Stimulated activated naive CD8-positive, alpha-beta T cell treated with anti-CD3 and anti-CD28 coated beads, Interleukin-15, amount 100 ng/mL, for 72 hours (primary cell): ENCODE measurements at regions not wholly inside any gene's neighbourhood (a gene's known extent, or its start where the extent isn't known, plus 50 kb on each side); places are given as distances from the start of the nearest gene placed in this dataset.

Source experiments
- ATAC-seq: fragments of 150-1000 bp; cut with Tn5 transposase; 2 replicates; pipeline ENCODE4 v1.10.0; 2021; ENCODE audit warnings: mild to moderate bottlenecking, moderate library complexity
- DNase-seq, 2 donors: peaks; one replicate each; pipeline ENCODE4 v3.0.0; 2021 to 2022
- H3K27ac Mint-ChIP-seq, 2 donors: one replicate each; pipeline ENCODE4 v1.8.0; 2022; ENCODE audit warnings: mild to moderate bottlenecking in 2 of 2, mixed read lengths in 2 of 2, moderate library complexity in 2 of 2
- H3K27me3 Mint-ChIP-seq: one replicate; pipeline ENCODE4 v1.8.0; 2022; ENCODE audit warnings: mixed read lengths
- H3K4me1 Mint-ChIP-seq: one replicate; pipeline ENCODE4 v1.8.0; 2022; ENCODE audit warnings: mild to moderate bottlenecking, mixed read lengths
- H3K4me3 Mint-ChIP-seq, 2 donors: one replicate each; pipeline ENCODE4 v1.8.0; 2022; ENCODE audit warnings: mild to moderate bottlenecking in 2 of 2, mixed read lengths in 2 of 2, moderate library complexity in 1 of 2
- H3K9me3 Mint-ChIP-seq, 2 donors: one replicate each; pipeline ENCODE4 v1.8.0; 2022; ENCODE audit warnings: mixed read lengths in 2 of 2

DNA sequence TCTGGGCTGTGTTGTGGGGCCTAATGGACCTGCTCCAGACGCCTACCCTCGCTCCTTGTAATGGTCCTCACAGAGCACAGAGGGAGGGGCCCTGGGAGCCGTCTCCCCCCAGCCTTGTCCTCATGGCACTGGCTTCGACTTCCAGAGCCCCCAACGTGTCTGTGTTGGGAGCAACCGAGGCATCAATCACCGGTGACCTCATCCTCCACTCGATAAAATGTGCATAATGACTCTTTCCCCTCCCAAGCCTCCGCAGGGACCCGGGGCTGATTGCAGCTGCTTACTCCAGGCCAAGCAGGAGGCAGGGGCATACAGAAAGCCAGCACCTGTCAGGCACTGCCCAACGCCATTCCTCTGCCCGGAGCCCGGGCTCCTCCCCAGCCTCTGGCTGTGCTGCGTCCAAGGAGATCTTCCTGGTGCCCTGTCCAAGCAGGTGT lies 271.7 kb downstream of the NDUFA10 start:
- Mint-ChIP-seq H3K27me3 (no peaks in the 10 kb centered on the region), H3K4me3 (no peak overlapping the region), H3K27ac (peak overlapping the region in 1 of 2 donors; percentile 29), H3K4me1 (peaks cover 24% of the 10 kb centered on the region), H3K9me3 (no peaks in the 10 kb centered on the region)
- no peak for ATAC-seq
- no peak for DNase-seq

DNA sequence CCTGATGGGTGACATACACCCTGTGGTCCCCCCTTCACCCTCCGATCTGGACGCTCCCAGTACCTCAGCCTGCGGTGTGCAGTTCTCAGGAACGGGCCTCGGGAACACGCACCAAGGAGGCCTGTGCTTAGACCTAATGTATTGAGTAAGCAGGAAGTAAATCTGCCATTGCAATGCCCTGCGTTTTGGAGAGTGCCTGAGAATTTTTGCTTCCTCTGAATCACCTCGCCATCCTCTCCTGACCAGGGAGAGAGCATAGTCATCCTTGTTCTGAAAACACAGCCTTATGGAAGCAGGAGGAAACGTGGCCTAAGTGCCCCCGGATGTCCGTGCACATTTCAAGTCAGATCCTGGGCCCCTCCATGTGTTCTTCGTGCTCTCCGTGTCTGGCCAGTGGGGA lies 272.2 kb downstream of the NDUFA10 start:
- no peak overlapping the region for H3K27ac Mint-ChIP-seq
- no peak for DNase-seq
- H3K4me3 Mint-ChIP-seq: no peak overlapping the region
- peaks cover 24% of the 10 kb centered on the region for H3K4me1 Mint-ChIP-seq
- H3K9me3 Mint-ChIP-seq: no peaks in the 10 kb centered on the region
- H3K27me3 Mint-ChIP-seq: no peaks in the 10 kb centered on the region
- no peak for ATAC-seq

DNA sequence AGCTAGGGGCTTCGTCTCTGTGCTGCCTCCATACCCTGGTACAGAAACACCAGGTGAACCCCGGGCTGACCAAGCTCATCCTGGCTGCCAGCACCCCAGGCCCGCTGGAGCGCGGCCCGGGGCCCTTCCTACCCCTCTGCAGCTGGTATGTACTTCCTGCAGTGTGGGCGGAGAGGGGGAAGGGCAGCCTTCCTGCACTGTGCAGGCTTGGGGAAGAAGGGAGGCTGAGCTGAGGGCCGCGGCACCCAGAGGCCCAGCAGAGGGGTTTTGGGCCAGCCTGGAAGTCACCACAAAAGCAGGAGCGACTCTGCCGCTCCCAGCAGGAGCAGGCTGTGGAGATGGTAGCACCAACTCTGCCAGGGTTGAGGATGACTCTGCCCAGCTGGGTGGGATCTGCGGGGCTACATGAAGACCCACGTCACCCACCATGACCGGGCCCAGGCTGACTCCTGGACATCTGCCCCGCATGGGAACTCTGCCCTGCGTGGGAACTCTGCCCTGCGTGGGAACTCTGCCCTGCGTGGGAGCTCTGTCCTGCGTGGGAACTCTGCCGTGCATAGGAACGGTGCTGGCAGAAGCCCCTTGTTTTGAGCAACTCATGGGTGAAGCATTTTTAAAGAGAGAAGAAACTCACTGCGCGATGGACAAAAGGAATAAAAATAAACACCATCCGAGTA lies 273.3 kb downstream of the NDUFA10 start:
- H3K27me3 Mint-ChIP-seq: no peaks in the 10 kb centered on the region
- peaks cover 22% of the 10 kb centered on the region for H3K4me1 Mint-ChIP-seq

DNA sequence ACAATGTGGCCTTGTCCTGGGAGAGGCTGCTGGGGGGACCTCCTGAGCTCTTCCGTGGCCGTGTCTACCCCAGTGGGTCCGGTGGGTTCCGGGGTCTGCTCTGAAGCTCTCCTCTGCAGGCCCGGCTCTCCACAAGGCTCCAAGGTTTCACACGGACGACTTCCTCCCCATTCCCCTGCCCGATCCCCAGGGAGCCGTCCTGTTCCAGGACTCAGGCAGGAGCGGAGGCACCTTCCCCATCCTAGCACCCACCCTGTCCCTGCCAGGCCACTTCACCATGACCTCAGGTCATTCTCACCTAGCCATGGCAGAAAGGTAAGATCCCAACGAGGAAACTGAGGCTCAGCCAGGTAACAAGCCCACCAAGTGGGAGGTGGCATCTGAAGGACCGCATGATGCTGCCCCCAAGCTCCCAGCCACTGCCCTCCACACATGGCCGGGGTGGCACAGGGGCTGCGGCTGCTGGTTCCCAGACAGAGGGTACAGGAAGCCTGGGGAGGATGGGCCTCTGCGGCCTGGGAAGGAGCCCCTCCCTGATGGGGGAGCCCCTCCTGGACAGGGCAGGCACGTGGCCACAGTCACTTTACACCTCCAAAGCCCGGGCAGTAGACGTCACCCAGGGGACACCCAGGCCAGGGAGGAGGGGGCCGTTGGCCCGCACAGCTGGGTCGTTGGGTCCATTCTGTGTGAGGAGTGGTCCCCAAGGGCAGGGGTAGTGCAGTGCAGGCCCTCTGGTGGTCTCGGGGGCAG lies 274.0 kb downstream of the NDUFA10 start:
- H3K27ac Mint-ChIP-seq: peak overlapping the region; percentile 78 to 90
- no peaks in the 10 kb centered on the region for H3K9me3 Mint-ChIP-seq
- peak overlapping the region in 1 of 2 donors; percentile 59 for H3K4me3 Mint-ChIP-seq
- DNase-seq (peak in 1 of 2 donors; percentile 23), ATAC-seq (peak; percentile 48)
- H3K4me1 Mint-ChIP-seq: peaks cover 19% of the 10 kb centered on the region
- H3K27me3 Mint-ChIP-seq: no peaks in the 10 kb centered on the region

More for the DNA sequence above, 273.3 kb downstream of the NDUFA10 start:
- Mint-ChIP-seq H3K9me3 (no peaks in the 10 kb centered on the region), H3K27ac (peak overlapping the region; percentile 78 to 90), H3K4me3 (peak overlapping the region in 1 of 2 donors; percentile 59)
- peak; percentile 85 for ATAC-seq
- DNase-seq: peak in 1 of 2 donors; percentile 38

DNA sequence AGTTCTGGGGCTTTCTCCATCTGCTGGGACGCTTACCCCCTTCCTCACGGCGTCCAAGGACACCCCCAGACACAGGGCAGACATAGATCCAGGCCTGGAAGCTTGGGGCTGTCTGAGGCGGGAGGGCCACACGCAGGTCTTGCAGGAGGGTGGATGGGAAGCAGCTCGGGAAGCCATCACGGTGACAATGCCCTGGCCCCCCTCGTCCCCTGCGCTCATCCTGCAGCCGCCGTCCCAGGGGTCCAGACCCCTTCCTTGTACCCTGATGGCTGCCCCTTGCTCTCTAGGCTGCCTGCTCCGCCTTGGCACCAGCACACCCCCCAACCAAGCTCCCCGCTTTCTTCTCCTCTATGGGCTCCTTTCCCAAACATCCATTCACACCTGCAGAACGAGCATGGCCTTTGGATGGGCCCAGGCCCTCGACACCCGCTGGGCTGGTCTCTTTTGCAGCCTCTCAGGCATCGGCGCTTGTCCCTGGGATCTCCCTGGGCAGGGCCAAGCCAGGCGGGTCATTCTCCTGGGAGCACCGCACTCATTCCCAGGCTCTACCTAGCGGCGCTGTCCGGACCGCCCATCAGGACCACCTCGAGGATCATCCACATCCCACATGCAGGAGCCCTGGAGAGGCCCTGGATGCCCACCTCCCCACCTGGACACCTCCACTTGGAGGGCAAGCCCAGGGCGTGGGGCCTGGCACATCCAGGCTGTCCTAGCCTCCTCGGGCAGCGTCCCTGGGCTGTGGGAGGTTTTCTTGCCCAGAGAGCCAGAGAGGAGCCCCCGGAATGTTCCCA lies 274.9 kb downstream of the NDUFA10 start:
- no peak overlapping the region for H3K4me3 Mint-ChIP-seq
- H3K27ac Mint-ChIP-seq: no peak overlapping the region
- ATAC-seq (no peak), DNase-seq (no peak)
- H3K27me3 Mint-ChIP-seq: no peaks in the 10 kb centered on the region
- peaks cover 19% of the 10 kb centered on the region for H3K4me1 Mint-ChIP-seq
- no peaks in the 10 kb centered on the region for H3K9me3 Mint-ChIP-seq

DNA sequence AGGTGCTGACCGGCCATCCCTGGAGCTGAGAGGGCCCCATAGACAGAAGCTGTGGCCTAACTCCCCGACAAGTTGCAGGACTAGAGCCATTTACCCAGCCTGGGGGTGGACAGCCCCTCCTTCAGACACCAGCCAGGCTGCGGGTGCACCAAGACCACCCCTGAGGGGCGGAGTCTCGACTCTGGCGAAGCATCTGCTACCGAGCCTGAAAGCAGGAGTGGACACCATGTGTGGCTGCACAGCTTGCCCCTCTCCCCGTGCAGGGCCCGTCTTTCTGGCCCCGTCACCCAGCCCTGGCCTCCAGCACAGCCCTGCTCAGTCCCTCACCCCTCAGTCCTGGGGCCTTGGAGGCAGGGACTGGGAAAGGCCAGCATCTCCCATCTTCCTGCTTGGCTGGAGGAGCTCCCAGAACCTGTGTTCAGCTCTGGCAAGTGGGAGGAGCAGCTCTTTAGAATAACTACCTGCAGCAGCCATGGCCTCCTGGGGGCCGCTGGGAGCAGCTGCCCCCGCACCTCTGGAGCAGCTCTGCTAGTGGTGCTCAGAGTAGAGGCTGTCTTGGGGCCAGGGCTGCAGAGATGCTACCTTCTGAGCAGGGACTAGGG lies 275.8 kb downstream of the NDUFA10 start:
- ATAC-seq (no peak), DNase-seq (no peak)
- Mint-ChIP-seq H3K4me1 (peaks cover 19% of the 10 kb centered on the region), H3K27ac (no peak overlapping the region), H3K4me3 (no peak overlapping the region), H3K9me3 (no peaks in the 10 kb centered on the region), H3K27me3 (no peaks in the 10 kb centered on the region)

DNA sequence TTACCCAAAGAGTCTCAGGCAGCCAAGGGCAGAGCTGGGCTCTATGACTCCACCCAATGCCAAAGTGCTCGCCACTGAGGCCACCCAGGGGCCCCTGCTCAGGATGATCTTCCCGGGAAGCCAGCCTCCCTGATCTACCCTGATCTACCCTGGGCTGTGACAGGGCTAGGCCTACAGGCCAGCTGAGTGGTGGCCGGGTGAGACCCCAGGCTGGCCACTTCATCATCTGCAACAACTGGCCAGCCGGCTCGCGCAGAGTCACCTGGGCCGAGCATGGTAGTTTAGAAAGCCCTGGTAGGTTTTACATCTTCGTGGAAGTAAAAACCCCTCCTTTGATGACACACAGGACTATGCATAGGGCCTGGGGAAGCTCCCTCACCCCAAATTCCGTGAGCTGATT lies 276.3 kb downstream of the NDUFA10 start:
- no peak overlapping the region for H3K27ac Mint-ChIP-seq
- peaks cover 19% of the 10 kb centered on the region for H3K4me1 Mint-ChIP-seq
- H3K9me3 Mint-ChIP-seq: no peaks in the 10 kb centered on the region
- H3K27me3 Mint-ChIP-seq: no peaks in the 10 kb centered on the region
- ATAC-seq (no peak), DNase-seq (no peak)
- no peak overlapping the region for H3K4me3 Mint-ChIP-seq

DNA sequence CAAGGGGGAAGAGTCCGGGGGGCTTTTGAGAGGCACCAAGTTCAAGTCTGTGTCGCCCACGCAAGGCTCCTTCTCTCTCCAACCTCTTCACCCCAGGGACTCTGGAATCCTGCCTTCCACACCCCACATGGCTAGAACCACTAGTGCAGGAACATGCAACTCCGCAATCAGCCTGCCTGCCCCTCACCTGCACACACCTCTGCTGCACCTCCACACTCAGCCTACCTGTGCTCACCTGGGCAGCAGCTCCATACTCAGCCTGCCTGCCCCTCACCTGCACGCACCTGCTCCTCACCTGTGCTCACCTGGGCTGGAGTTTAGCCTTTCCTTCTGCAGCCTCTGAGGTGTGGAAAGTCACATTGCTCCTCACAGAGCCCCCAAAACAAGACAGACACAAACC lies 277.4 kb downstream of the NDUFA10 start:
- H3K4me3 Mint-ChIP-seq: no peak overlapping the region
- ATAC-seq (no peak), DNase-seq (no peak)
- H3K27ac Mint-ChIP-seq: no peak overlapping the region
- H3K9me3 Mint-ChIP-seq: no peaks in the 10 kb centered on the region
- no peaks in the 10 kb centered on the region for H3K27me3 Mint-ChIP-seq
- peaks cover 19% of the 10 kb centered on the region for H3K4me1 Mint-ChIP-seq

DNA sequence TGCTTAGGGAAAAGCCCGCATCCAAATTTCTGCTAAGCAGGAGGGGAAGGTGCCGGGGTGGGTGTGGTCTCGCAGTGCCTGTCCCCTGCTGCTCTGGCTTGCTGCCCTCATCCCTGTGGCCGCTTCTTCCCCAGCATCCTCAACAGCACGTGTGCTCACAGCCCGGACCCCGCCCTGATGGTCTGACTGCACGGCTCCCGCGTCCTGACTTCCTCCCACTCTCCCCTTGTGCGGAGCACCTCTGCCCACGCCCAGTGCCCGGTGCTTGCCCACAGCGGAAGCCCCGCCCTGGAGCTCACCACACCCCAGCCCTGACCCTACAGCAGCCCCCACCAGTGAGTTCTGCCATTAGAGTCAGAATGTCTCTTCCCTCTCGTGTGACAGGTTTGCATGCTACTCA lies 277.9 kb downstream of the NDUFA10 start:
- Mint-ChIP-seq H3K4me3 (peak overlapping the region in 1 of 2 donors; percentile 13), H3K27ac (no peak overlapping the region), H3K9me3 (no peaks in the 10 kb centered on the region), H3K27me3 (no peaks in the 10 kb centered on the region), H3K4me1 (peaks cover 19% of the 10 kb centered on the region)
- ATAC-seq: no peak
- DNase-seq: no peak

DNA sequence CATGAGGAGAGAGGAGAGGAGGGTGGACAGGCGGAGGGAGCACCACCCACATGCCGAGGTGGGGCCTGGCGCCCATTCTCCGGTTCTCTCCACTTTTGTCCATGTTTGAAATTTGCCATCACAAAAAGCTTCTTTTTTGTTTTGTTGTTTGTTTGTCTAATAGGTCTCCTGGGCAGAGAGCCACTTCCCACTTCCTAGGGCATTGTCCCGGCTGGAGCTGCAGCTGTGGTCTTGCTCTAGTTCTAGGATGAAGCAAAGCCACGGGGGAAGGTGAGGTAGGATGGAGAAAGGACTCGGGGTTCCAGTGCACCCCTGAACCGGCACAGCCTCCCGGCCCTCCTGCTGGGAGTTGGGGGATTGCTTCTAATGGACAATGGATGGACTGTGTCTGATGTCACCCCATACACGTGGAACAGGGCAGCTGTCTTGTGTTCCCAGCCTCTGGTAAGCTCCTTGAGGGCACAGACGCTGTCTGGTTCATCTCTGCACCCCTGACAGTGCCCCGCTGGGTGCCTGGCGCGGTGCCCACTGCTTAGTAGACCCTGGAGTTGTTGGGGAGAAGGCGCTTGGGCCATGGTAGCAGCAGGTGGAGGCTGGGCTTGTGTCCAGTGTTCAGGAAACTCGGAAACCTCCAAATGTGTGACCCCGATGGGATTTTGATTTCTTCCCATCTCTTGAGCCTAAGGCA lies 278.4 kb downstream of the NDUFA10 start:
- no peaks in the 10 kb centered on the region for H3K27me3 Mint-ChIP-seq
- no peak for ATAC-seq
- H3K4me1 Mint-ChIP-seq: peaks cover 13% of the 10 kb centered on the region

DNA sequence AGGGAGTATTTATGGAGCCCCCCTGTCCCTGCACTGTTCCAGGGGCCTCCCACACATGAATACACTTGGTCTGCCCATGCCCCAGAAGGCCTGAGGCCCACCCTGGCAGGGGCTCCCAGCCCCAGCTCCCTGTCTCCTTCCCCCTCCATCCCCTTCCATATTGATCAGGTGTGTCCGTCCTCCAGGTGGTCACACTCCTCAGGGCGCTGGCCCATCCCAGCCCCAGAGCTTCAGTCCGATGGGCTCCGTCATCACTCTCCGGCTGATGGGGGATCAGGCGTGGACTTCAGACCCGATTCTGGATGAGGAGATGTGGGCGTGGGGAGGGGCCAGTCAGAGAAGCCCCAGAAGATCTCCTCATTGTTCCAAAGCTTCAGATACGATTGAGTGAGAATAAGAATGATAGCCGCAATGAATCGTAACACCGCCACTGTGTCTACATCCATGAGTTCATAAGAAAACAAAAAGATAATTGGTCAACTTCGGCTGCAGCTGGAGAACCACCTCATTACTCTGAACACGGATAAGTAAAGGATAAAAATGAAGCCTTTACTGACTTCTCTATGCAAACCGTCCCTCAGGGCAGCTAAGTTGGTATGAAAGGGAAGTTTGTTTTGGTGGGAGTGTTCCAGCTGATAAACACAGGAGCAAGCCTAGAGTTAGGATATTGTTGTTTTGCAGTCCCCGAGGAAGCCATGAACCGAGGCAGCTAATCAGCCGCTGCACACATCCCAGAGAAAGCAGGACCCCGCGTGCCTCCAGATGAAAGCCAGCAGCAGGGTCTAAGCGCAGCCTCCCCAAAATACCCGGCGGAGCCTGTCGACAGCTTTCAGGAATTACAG lies 279.5 kb downstream of the NDUFA10 start:
- DNase-seq (no peak), ATAC-seq (no peak)
- no peak overlapping the region for H3K27ac Mint-ChIP-seq
- H3K27me3 Mint-ChIP-seq: no peaks in the 10 kb centered on the region
- no peaks in the 10 kb centered on the region for H3K9me3 Mint-ChIP-seq
- H3K4me3 Mint-ChIP-seq: no peak overlapping the region
- H3K4me1 Mint-ChIP-seq: peaks cover 7% of the 10 kb centered on the region

More for the DNA sequence above, 278.4 kb downstream of the NDUFA10 start:
- H3K4me3 Mint-ChIP-seq: no peak overlapping the region
- DNase-seq: no peak
- H3K9me3 Mint-ChIP-seq: no peaks in the 10 kb centered on the region
- no peak overlapping the region for H3K27ac Mint-ChIP-seq

DNA sequence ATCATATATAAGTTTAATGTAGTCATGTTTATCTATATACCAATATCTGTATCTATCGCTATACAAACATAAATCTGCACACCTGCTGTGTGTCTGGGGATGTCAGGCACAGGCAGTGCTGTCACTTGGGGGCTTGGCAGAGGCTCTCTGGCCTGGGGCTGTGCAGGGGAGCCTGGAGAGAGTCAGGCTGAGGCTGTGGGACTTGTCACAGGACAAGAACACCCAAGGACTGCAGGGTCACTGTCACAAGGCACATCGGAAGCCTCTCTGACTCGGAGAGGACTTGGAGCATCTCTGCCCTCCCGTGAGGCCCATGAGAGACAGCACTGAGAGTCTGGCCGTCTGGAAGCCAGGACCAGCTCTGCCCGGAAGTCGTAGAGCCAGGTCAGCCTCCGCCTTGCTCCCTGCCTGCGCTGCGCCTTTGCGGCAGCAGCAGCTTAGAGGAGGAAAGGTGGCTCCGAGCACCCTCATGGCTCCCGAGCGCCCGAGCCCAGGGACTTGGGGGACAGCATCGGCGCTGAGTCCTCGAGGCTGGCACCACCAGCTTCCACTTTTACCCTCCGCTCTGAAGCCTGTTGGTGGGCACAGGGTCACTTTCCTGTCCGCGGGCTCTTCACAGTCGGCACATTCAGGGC lies 280.3 kb downstream of the NDUFA10 start:
- no peak for DNase-seq
- no peaks in the 10 kb centered on the region for H3K9me3 Mint-ChIP-seq
- H3K4me1 Mint-ChIP-seq: peaks cover 7% of the 10 kb centered on the region
- no peak overlapping the region for H3K4me3 Mint-ChIP-seq
- no peaks in the 10 kb centered on the region for H3K27me3 Mint-ChIP-seq
- no peak overlapping the region for H3K27ac Mint-ChIP-seq
- no peak for ATAC-seq

DNA sequence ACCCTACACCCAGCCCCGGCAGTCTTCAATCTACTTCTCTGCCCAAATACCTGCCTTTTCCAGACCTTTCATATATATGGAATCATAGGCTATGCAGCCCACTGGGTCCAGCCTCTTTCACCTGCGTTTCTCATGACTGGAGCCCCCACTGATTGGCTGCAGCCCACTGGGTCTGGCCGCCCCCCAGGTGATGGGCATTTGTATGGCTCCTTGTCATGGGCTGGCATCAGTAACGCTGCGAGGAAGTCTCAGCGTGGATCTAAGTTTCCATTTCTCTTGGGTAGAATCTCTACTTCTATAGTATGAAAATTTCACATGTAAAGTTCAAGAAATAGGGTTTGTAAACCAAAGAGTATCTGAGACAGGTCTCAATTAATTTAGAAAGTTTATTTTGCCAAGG lies 281.9 kb downstream of the NDUFA10 start:
- no peak for DNase-seq
- Mint-ChIP-seq H3K27ac (no peak overlapping the region), H3K9me3 (no peaks in the 10 kb centered on the region), H3K27me3 (no peaks in the 10 kb centered on the region), H3K4me1 (peaks cover 7% of the 10 kb centered on the region), H3K4me3 (no peak overlapping the region)
- ATAC-seq: no peak

DNA sequence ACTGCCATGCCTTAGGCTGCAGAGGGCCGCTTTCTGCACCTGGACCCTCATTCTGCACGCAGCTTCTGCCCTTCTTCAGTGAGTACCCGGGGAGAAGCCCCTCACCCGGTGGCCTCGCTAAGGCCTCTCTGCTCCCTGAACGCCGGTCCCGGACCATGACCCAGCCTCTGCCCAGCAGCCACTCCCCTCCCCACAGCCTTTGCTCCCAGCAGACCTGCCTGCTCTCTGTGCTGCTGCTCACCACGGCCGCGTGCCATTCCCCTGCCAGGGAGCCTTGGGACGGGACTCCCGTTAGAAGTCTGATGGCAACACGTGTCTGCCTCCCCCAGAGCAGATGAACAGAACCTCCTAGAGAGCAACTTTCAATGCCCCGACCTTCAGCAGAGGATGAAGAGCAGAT lies 282.8 kb downstream of the NDUFA10 start:
- peaks cover 2% of the 10 kb centered on the region for H3K4me1 Mint-ChIP-seq
- no peak for DNase-seq
- ATAC-seq: no peak
- no peaks in the 10 kb centered on the region for H3K9me3 Mint-ChIP-seq
- no peaks in the 10 kb centered on the region for H3K27me3 Mint-ChIP-seq
- H3K27ac Mint-ChIP-seq: no peak overlapping the region
- no peak overlapping the region for H3K4me3 Mint-ChIP-seq
